GM12878 (cell line): ENCODE measurements at regions not wholly inside any gene's neighbourhood (a gene's known extent, or its start where the extent isn't known, plus 50 kb on each side); places are given as distances from the start of the nearest gene placed in this dataset.

Experiments used
- ATAC-seq: fragments of 200-7000 bp; cut with Tn5 transposase; 3 replicates; pipeline ENCODE4 v1.9.1; 2020; ENCODE audit warnings: mild to moderate bottlenecking, moderate library complexity
- BruUV-seq: library from RNA; stranded (reverse); fragments of 400-500 nt; replicated peaks from 2 replicates; lab custom pipeline; 2021; lab: Mats Ljungman, UMichigan
- CTCF ChIA-PET: fragments of 300-600 bp; sonication (Branson Sonifier 250); formaldehyde crosslinking; extraction: SDS; loops from one replicate; lab custom pipeline; 2021; ENCODE audit warnings: inconsistent platforms; lab: Yijun Ruan, JAX
- POLR2A ChIA-PET: fragments of 350-600 bp; formaldehyde crosslinking; extraction: SDS; loops from one replicate; lab custom pipeline; 2021; ENCODE audit warnings: inconsistent platforms; lab: Charles Lee
- RAD21 ChIA-PET: fragments of 300-600 bp; sonication (Branson Sonifier 250); formaldehyde crosslinking; loops from one replicate; lab custom pipeline; 2023; ENCODE audit warnings: antibody characterized with exemption; ENCODE audit not compliant: unreplicated experiment; lab: Charles Lee
- SMC1A ChIA-PET: fragments of 300-600 bp; sonication (Branson Sonifier 250); formaldehyde crosslinking; loops from one replicate; lab custom pipeline; 2023; ENCODE audit not compliant: unreplicated experiment, uncharacterized antibody; lab: Charles Lee
- DNase-seq: peaks from one replicate; pipeline ENCODE4 v3.0.0-alpha.2; 2011; ENCODE audit warnings: low read depth, low spot score
- FAIRE-seq: peaks from 3 replicates; lab custom pipeline; 2011; peaks lifted over from hg19 to GRCh38; lab: Jason Lieb, UNC
- H2AFZ ChIP-seq: 2 replicates; pipeline ENCODE4 v1.6.0; 2011; ENCODE audit warnings: low read depth, low read length, control low read depth; ENCODE audit not compliant: control insufficient read depth
- H3K27ac ChIP-seq: 2 replicates; pipeline ENCODE4 v1.5.1; 2011; ENCODE audit warnings: control low read depth; ENCODE audit not compliant: control insufficient read depth, insufficient read depth
- H3K27me3 ChIP-seq, 2 experiments: replicated peaks in 1 of 2; 2 replicates each; pipeline versions ENCODE4 v1.6.0 to v1.6.1; 2011; ENCODE audit warnings: low read length in 1 of 2; ENCODE audit not compliant: control insufficient read depth in 2 of 2, insufficient read depth in 2 of 2
- H3K36me3 ChIP-seq, 2 experiments: 2 replicates each; pipeline ENCODE4 v1.5.1; 2011; ENCODE audit warnings: low read length in 1 of 2; ENCODE audit not compliant: control insufficient read depth in 2 of 2, insufficient read depth in 2 of 2
- H3K4me1 ChIP-seq: 2 replicates; pipeline ENCODE4 v1.6.1; 2011; ENCODE audit warnings: mild to moderate bottlenecking, low read length, moderate library complexity, mixed read lengths; ENCODE audit not compliant: control insufficient read depth, insufficient read depth
- H3K4me2 ChIP-seq: 2 replicates; pipeline ENCODE4 v1.6.0; 2011; ENCODE audit warnings: control low read depth; ENCODE audit not compliant: control insufficient read depth, insufficient read depth
- H3K4me3 ChIP-seq: fragments of 200-600 bp; sonication (generic); 2 replicates; pipeline ENCODE4 v1.5.1; 2016
- H3K79me2 ChIP-seq: 2 replicates; pipeline ENCODE4 v1.6.0; 2011; ENCODE audit warnings: low read length; ENCODE audit not compliant: control insufficient read depth, insufficient read depth
- H3K9ac ChIP-seq: 2 replicates; pipeline ENCODE4 v1.8.0; 2011; ENCODE audit warnings: low read length, control low read depth, mixed read lengths; ENCODE audit not compliant: control insufficient read depth, insufficient read depth
- H3K9me3 ChIP-seq: replicated peaks from 3 replicates; pipeline ENCODE4 v1.5.1; 2011; ENCODE audit warnings: mild to moderate bottlenecking, low read length; ENCODE audit not compliant: control insufficient read depth, insufficient read depth
- H4K20me1 ChIP-seq: 2 replicates; pipeline ENCODE4 v1.6.0; 2011; ENCODE audit not compliant: control insufficient read depth, insufficient read depth
- ESRRA ChIP-seq: IDR thresholded peaks from 2 replicates; pipeline ENCODE4 v1.6.1; 2012; ENCODE audit warnings: mild to moderate bottlenecking, low read length, improper control_type of control experiment
- MXI1 ChIP-seq: fragments of 150-350 bp; IDR thresholded peaks from 2 replicates; pipeline ENCODE4 v1.6.1; 2011; ENCODE audit warnings: low read depth, mild to moderate bottlenecking, inconsistent platforms, low read length, improper control_type of control experiment
- RAD21 ChIP-seq: IDR thresholded peaks from 2 replicates; pipeline ENCODE4 v1.6.1; 2011; ENCODE audit warnings: mild to moderate bottlenecking, low read depth, low read length, moderate library complexity; ENCODE audit not compliant: insufficient read depth
- SMAD5 ChIP-seq: IDR thresholded peaks from 2 replicates; pipeline ENCODE4 v1.6.1; 2016; ENCODE audit warnings: antibody characterized with exemption, low read depth
- SMC3 ChIP-seq: IDR thresholded peaks from 2 replicates; pipeline ENCODE4 v1.6.1; 2011; ENCODE audit warnings: low read length, improper control_type of control experiment, borderline replicate concordance
- YY1 ChIP-seq: IDR thresholded peaks from 2 replicates; pipeline ENCODE4 v1.6.1; 2011; ENCODE audit warnings: low read depth, mild to moderate bottlenecking, low read length
- WGBS: methylation state at CpG from one replicate; pipeline ENCODE4 v1.1.6; 2016; ENCODE audit warnings: low lambda C conversion rate; ENCODE audit not compliant: insufficient replicate concordance, insufficient coverage; ENCODE audit errors: missing lambda C conversion rate; 5-methylcytosine and 5-hydroxymethylcytosine counted together
- in situ Hi-C: fragments of 300-500 bp; cut with MboI; formaldehyde crosslinking; loops from 9 replicates; pipeline ENCODE4 v1.14.3; 2018; ENCODE audit warnings: mixed read lengths
- intact Hi-C: fragments of 100-400 bp; cut with micrococcal nuclease; formaldehyde crosslinking; loops from one replicate; pipeline ENCODE4 v1.14.2; 2022; ENCODE audit not compliant: unreplicated experiment
- TF ChIP-seq, protein P1 (sequence below): fragments of 450-650 bp; formaldehyde crosslinking; IDR thresholded peaks from 2 replicates; pipeline ENCODE4 v1.5.0; 2022; ENCODE audit warnings: mild to moderate bottlenecking, missing genetic modification characterization
- TF ChIP-seq, protein P2 (sequence below), 3 experiments: IDR thresholded peaks in 2 of 3; conservative IDR thresholded peaks in 1 of 3; 2 replicates each; pipeline ENCODE4 v1.5.1; 2011; ENCODE audit warnings: low read depth in 3 of 3, low read length in 3 of 3, mild to moderate bottlenecking in 3 of 3, control low read depth in 2 of 3, moderate library complexity in 2 of 3, inconsistent platforms in 1 of 3, mixed read lengths in 1 of 3; ENCODE audit not compliant: control insufficient read depth in 2 of 3, insufficient read depth in 1 of 3; ENCODE audit errors: extremely low read depth in 1 of 3

DNA sequence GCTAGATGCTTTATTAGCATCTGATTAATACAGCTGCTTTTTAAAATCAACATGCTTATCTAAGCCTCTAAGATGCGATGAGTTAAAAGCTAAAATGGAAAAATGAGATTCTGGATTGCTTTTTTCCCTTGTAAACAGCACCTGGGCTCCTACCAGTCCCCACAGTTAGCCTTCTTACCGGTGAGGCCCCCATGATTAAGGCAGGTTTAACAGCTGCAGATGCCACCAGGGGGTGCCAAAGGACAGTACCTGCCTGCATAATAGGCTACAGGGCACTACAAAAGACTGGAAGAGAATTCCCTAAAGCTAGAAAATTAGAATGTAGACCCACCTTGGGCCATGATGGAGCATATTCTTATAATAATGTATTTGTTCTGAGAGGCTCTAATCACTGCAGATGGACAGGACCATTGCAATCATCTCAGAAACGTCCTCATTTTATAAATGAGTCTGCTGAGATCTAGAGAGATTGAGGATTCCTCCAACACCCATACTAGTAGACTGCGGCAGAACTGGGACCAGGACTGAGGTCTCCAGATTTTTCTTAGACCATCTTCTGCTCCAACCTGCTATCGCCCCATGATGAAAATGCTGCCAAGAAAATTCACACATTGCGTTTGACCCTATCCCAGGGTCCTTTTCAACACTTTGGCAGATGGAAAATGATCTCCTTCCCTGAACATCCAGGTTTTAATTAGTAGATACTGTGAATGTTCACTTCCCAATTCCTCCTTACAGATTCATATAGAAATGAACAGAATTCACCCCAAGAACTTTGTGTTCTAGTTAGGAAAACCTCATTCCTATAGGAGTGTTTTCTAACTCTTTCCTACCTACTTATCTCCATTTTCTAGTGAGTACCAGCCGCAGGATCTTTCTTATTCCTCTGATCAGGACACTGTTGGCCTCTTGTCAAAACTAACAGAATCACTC lies 148.8 kb downstream of the RPS12 start:
- intact Hi-C loops (loop anchor here (1.0 to 10.0 kb wide), 5 partner anchors 79 to 952 kb away; no protein-coding TSS in a partner anchor), in situ Hi-C loops (loop anchor here (5.0 to 10.0 kb wide), 3 partner anchors 126 to 592 kb away; no protein-coding TSS in a partner anchor)
- 34% methylated on average over 7 of the region's 7 CpGs for WGBS
- H3K27ac ChIP-seq, result no peak overlapping the region
- no peaks in the 10 kb centered on the region for H3K27me3 ChIP-seq
- RAD21 ChIA-PET, result interaction anchor here (0.8 to 2.8 kb wide), 6 partner anchors 133 to 961 kb away, joined by 3 to 14 read pairs (median 4); no protein-coding TSS in a partner anchor
- FAIRE-seq (peak; percentile 86), DNase-seq (no peak), ATAC-seq (peak; percentile 97)
- no peaks in the 10 kb centered on the region for H3K79me2 ChIP-seq
- BruUV-seq, result no TSS peak
- no peak overlapping the region for H3K9ac ChIP-seq
- SMC1A ChIA-PET, result interaction anchor here (0.9 to 2.7 kb wide), 8 partner anchors 9 to 954 kb away, joined by 3 to 15 read pairs (median 4); no protein-coding TSS in a partner anchor
- POLR2A ChIA-PET, result no interaction called here
- no peak overlapping the region for H2AFZ ChIP-seq
- CTCF ChIA-PET, result interaction anchor here (0.7 to 4.1 kb wide), 24 partner anchors 8 to 1134 kb away, joined by 3 to 44 read pairs (median 3); no protein-coding TSS in a partner anchor
- no peaks in the 10 kb centered on the region for H4K20me1 ChIP-seq
- H3K36me3 ChIP-seq, result no peaks in the 10 kb centered on the region
- H3K9me3 ChIP-seq, result no peaks in the 10 kb centered on the region
- H3K4me3 ChIP-seq, result no peak overlapping the region
- TF ChIP-seq, protein P1, sequence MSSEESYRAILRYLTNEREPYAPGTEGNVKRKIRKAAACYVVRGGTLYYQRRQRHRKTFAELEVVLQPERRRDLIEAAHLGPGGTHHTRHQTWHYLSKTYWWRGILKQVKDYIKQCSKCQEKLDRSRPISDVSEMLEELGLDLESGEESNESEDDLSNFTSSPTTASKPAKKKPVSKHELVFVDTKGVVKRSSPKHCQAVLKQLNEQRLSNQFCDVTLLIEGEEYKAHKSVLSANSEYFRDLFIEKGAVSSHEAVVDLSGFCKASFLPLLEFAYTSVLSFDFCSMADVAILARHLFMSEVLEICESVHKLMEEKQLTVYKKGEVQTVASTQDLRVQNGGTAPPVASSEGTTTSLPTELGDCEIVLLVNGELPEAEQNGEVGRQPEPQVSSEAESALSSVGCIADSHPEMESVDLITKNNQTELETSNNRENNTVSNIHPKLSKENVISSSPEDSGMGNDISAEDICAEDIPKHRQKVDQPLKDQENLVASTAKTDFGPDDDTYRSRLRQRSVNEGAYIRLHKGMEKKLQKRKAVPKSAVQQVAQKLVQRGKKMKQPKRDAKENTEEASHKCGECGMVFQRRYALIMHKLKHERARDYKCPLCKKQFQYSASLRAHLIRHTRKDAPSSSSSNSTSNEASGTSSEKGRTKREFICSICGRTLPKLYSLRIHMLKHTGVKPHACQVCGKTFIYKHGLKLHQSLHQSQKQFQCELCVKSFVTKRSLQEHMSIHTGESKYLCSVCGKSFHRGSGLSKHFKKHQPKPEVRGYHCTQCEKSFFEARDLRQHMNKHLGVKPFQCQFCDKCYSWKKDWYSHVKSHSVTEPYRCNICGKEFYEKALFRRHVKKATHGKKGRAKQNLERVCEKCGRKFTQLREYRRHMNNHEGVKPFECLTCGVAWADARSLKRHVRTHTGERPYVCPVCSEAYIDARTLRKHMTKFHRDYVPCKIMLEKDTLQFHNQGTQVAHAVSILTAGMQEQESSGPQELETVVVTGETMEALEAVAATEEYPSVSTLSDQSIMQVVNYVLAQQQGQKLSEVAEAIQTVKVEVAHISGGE (CRISPR knock-in tag), result no peak
- TF ChIP-seq ESRRA, result no peak
- TF ChIP-seq YY1, result peak; percentile 56; the same call in 1 of the 2 replicates
- peak; percentile 76 for TF ChIP-seq RAD21
- no peak for TF ChIP-seq MXI1
- no peak for TF ChIP-seq SMAD5
- TF ChIP-seq SMC3, result peak; percentile 74; the same call in 1 of the 2 replicates
- TF ChIP-seq, protein P2, sequence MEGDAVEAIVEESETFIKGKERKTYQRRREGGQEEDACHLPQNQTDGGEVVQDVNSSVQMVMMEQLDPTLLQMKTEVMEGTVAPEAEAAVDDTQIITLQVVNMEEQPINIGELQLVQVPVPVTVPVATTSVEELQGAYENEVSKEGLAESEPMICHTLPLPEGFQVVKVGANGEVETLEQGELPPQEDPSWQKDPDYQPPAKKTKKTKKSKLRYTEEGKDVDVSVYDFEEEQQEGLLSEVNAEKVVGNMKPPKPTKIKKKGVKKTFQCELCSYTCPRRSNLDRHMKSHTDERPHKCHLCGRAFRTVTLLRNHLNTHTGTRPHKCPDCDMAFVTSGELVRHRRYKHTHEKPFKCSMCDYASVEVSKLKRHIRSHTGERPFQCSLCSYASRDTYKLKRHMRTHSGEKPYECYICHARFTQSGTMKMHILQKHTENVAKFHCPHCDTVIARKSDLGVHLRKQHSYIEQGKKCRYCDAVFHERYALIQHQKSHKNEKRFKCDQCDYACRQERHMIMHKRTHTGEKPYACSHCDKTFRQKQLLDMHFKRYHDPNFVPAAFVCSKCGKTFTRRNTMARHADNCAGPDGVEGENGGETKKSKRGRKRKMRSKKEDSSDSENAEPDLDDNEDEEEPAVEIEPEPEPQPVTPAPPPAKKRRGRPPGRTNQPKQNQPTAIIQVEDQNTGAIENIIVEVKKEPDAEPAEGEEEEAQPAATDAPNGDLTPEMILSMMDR (IDR thresholded peaks at IDR 0.05 in 2 of 3, conservative IDR thresholded peaks at IDR 0.05 in 1 of 3; ENCODE audit: control insufficient read depth in 2 of 3, extremely low read depth in 1 of 3, insufficient read depth in 1 of 3, low read depth in 3 of 3, low read length in 3 of 3), result peak; percentile 71 to 82 (median 73)
- no peak overlapping the region for H3K4me2 ChIP-seq
- no peaks in the 10 kb centered on the region; the same call in 1 of the 2 replicates for H3K4me1 ChIP-seq
